ENCODE measurements at regions not wholly inside any gene's neighbourhood (a gene's known extent, or its start where the extent isn't known, plus 50 kb on each side); places are given as distances from the start of the nearest gene placed in this dataset.

DNA sequence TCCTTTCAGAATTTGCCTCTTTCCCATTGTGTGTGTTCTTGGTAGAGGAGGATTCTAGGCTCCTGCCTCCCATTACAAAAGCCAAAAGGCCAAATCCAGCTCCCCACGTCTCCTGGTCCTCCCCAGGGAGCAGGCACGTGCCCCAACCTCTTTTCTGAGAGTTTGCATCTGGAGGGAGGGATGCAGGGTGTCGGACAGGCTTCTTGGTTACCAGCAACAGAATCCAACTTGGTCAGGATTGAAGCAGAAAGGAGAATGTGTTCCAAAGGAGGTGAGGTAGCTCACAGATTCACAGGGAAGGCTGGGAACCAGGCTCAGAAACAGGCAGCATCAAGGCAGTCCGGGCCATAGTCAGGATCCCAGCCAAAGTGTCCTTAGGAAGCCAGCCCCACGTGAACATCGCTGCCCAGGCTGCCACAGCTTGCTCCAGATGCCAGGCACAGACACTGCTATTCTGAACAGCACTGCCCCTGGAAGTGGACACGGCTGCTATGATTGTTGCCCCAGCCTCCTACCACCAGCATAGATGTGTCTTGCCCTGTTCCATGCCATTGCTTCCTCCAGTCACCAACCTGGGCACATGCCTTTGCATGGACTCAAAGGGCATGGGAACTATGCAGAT is 264.2 kb upstream of the ZMIZ1 start:
- H3K27me3 Mint-ChIP-seq = peaks cover 7% of the 10 kb centered on the region
- no peak overlapping the region for H3K4me3 Mint-ChIP-seq
- ChIA-PET POLR2A (no interaction called here), CTCF (no interaction called here)
- no peaks in the 10 kb centered on the region for H3K36me3 Mint-ChIP-seq
- intact Hi-C loops (cut with micrococcal nuclease) = no loop called here
- H3K4me1 Mint-ChIP-seq (ENCODE audit: low read depth) = no peaks in the 10 kb centered on the region
- no peak overlapping the region for H3K27ac Mint-ChIP-seq
- no peak for DNase-seq
- H3K9me3 Mint-ChIP-seq = no peaks in the 10 kb centered on the region

DNA sequence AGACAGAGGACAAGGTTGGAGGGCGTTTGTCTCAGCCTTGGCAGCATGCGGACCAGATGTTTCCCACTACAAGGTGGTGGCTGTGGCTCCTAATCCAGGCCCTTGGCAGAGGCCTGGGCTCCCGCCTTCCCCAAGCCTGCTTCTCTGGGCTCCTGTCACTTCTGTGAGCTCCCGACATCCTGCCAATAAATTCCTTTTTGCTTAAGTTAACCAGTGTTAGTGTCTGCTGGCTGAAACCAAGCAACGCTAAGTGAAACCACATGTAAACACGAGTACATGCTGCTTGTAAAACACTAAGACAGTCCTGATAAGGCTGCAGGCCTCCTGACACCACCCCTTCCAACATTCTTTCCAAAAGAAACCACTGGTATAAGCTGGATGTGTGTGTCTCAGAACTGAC is 263.6 kb upstream of the ZMIZ1 start:
- peaks cover 7% of the 10 kb centered on the region for H3K27me3 Mint-ChIP-seq
- H3K4me1 Mint-ChIP-seq (ENCODE audit: low read depth) = no peaks in the 10 kb centered on the region

DNA sequence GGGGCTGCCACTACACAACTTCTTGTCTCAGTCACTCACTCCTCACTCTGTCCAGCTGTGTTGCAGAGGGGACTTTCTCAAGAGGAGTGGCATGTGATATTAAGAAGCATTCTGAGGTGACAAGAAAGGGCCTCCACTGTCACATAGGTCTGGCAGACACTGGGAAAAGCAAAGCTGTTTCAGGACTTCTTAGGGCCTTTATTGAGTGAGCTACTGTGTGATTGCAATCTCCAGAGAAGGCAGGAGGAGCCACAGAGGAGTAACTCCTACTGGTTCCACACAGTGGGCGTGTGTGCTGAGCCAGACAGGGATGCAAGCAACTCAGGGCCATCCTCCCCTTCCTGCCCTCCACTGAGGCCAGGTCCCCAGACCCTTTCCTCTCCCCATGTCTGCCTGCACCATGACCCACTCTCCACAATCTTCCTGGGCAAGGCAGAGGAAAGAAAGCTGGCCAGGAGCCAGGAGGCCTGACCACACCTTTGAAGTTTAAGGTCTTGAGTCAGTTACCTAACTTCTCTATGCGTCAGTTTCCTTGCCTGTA is 262.0 kb upstream of the ZMIZ1 start:
- intact Hi-C loops (cut with micrococcal nuclease) = no loop called here

More for the DNA sequence above, 263.6 kb upstream of the ZMIZ1 start:
- POLR2A ChIA-PET = no interaction called here
- no peak overlapping the region for H3K4me3 Mint-ChIP-seq
- CTCF ChIA-PET = no interaction called here
- H3K9me3 Mint-ChIP-seq = no peaks in the 10 kb centered on the region
- no peak for DNase-seq
- intact Hi-C loops (cut with micrococcal nuclease) = no loop called here
- H3K27ac Mint-ChIP-seq = no peak overlapping the region
- H3K36me3 Mint-ChIP-seq = no peaks in the 10 kb centered on the region

DNA sequence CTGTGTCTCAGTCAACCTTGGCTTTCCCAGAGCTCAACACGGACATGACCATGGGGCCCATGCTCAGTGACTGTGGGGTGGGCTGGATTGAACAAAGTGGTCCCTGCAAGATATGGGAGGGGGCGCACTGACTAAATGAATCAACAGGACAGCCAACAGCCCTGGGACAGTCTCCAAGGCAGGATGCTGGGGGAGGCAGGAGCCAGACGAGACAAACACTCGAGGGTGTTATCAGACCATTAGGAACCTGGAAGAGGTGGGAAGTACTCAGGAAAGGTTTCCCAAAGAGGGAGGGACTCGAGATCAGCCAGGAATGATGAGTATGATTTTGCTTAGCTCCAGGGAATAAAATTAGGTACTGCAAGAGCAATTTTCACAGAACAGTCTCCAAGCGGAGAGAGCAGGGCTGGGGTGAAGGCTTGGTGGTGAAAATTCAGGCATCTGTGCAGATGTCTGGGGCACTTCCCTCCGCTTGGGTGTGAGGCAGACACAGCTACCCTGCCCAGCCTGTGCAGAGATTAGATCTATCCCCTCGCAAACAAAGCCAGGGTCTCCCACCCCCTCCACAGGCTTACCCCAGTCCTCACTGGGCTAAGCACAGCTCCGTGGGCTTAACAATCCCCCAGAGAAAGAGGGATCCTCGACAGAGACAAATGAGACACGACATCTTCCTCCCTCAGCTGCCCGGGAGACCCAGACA is 261.1 kb upstream of the ZMIZ1 start:
- Mint-ChIP-seq H3K27ac (no peak overlapping the region), H3K4me3 (no peak overlapping the region), H3K27me3 (peaks cover 5% of the 10 kb centered on the region), H3K4me1 (ENCODE audit: low read depth) (no peaks in the 10 kb centered on the region), H3K9me3 (no peaks in the 10 kb centered on the region), H3K36me3 (no peaks in the 10 kb centered on the region)
- intact Hi-C loops (cut with micrococcal nuclease) = no loop called here
- CTCF ChIA-PET = no interaction called here
- no peak for DNase-seq
- POLR2A ChIA-PET = no interaction called here

More for the DNA sequence above, 262.0 kb upstream of the ZMIZ1 start:
- Mint-ChIP-seq H3K9me3 (no peaks in the 10 kb centered on the region), H3K4me1 (ENCODE audit: low read depth) (no peaks in the 10 kb centered on the region), H3K4me3 (no peak overlapping the region), H3K27ac (no peak overlapping the region), H3K36me3 (no peaks in the 10 kb centered on the region), H3K27me3 (peaks cover 3% of the 10 kb centered on the region)
- DNase-seq = no peak
- POLR2A ChIA-PET = no interaction called here
- CTCF ChIA-PET = no interaction called here

DNA sequence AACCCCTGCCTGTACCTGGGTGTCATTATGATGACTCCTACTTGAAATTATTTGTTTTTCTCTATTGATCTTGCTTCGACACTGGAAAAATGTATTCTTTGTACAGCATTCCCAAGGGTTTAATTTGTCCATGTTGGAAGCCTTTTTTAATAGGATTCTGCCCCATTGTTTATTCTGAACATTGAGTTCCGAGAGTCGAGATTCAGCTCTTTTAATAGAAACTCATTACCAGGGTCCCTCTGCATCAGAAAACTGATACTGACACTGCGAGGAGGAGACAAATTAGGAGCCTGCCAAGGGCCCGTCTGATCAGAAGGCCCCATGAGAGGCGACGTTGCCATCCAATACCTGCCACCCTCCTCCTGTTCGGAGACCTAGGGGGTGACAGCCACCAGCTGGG is 260.5 kb upstream of the ZMIZ1 start:
- no peaks in the 10 kb centered on the region for H3K4me1 Mint-ChIP-seq (ENCODE audit: low read depth)
- peaks cover 5% of the 10 kb centered on the region for H3K27me3 Mint-ChIP-seq
- H3K36me3 Mint-ChIP-seq = no peaks in the 10 kb centered on the region
- ChIA-PET CTCF (no interaction called here), POLR2A (no interaction called here)
- H3K9me3 Mint-ChIP-seq = no peaks in the 10 kb centered on the region
- no peak overlapping the region for H3K4me3 Mint-ChIP-seq
- no peak for DNase-seq
- H3K27ac Mint-ChIP-seq = no peak overlapping the region
- intact Hi-C loops (cut with micrococcal nuclease) = no loop called here

DNA sequence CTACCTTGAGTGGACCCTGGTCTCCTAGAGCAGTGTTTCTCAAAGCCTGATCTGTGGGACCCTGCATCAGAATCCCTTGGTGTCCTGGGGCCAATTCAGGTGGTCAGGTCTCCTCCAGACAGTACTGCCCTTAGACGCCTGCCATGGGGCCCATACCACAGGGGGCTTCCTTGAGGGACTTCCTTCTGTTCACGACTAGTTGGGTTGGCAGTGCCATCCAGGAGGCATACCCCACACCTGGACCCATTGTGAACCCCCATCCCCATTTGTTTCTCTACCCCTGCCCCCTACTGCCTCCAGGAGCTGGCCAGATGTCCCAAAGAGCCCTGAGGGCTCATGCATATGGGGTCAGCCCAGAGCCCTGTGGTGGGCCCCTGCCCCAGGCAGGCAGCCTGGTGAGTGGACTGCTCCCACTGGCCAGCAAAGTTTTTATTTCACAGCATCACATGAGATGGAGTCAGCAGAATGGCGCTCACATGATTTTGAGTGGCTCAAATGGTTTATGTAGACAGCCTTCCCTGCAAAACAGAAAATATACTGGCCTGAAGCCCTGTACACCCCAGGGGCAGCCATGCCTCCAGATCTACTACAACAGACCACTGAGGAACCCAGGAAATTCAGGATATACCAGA is 259.9 kb upstream of the ZMIZ1 start:
- Mint-ChIP-seq H3K36me3 (no peaks in the 10 kb centered on the region), H3K27ac (no peak overlapping the region), H3K9me3 (no peaks in the 10 kb centered on the region), H3K4me3 (no peak overlapping the region), H3K27me3 (peaks cover 8% of the 10 kb centered on the region), H3K4me1 (ENCODE audit: low read depth) (no peaks in the 10 kb centered on the region)
- ChIA-PET POLR2A (no interaction called here), CTCF (no interaction called here)
- intact Hi-C loops (cut with micrococcal nuclease) = no loop called here
- no peak for DNase-seq

DNA sequence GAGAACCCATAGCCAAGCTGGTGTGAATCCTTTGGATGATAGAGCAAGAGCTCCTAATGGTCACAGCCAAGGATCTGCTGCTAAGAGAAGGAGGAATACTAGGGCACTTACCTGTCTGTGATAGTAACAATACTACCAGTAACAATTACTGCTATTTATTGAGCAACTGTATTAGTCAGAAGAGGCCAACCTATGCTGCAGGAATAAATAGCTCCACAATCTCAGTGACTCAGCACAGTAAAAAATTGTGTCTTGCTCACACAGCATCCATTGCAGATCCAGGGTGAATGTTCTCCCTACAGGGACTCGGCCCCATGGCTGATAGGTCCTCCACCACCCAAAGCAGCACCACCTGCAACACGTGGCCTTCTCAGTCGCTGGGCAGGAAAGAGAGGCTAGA is 257.6 kb upstream of the ZMIZ1 start:
- Mint-ChIP-seq H3K36me3 (no peaks in the 10 kb centered on the region), H3K4me3 (no peak overlapping the region), H3K27me3 (peaks cover 9% of the 10 kb centered on the region), H3K27ac (no peak overlapping the region), H3K9me3 (no peaks in the 10 kb centered on the region), H3K4me1 (ENCODE audit: low read depth) (no peaks in the 10 kb centered on the region)
- intact Hi-C loops (cut with micrococcal nuclease) = no loop called here
- DNase-seq = no peak
- POLR2A ChIA-PET = no interaction called here
- CTCF ChIA-PET = interaction anchor here (1.5 kb wide), 1 partner anchor 385 kb away, joined by 5 read pairs; no protein-coding TSS in a partner anchor

DNA sequence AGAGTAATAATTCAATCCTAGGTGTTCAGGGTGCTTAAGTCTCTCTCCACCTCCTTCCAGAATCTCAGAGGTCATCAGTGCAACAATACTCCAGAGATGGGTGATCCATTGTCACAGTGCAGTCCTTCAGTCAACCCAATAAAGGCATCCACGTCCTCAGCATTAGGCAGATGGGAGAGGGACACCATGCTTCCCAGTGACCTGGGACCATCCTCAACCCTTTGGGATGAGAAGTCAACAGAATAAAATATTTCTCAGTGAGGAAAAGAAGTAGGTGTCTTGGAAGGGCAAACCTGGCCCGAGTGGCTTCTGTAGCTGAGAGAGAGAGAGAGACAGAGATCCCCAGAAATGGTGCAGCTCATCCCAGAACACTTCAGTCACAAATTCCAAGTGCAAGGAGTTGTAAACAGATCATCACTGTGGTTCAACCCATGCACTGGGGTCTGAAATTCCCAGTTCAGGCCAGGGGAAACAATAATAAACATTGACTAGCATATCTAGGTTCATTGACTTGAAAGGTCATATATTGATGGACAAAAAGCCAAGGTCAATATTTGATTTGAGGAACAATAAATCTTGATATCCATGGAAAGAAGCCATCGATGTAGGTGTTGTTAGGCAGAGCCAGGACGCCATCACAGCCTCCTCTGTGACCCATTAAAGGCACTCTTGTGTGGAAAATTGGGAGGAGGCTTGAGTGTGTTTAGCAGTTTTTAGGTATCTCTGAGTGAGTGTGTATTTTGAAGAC is 256.0 kb upstream of the ZMIZ1 start:
- POLR2A ChIA-PET = no interaction called here

DNA sequence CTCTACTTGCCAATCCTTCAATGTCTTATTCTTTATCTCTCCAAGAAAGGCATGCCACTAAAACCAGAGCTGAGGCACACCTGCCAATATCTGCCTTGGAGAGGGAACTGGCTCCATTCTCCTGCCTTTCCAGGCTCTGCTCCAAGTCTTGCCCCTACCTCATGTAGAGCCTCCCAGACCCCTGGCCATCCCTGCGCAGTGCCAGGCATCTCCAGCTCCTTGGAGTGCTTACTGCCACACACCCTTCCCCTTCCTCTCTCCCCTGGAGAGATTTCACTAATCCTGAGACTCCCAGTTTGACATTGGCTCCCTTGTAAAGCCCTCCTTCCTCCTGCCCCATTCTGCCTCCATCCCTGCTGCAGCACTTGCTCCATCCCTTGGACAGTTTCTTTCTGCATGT is 255.2 kb upstream of the ZMIZ1 start:
- no peak overlapping the region for H3K27ac Mint-ChIP-seq
- ChIA-PET CTCF (no interaction called here), POLR2A (no interaction called here)
- H3K9me3 Mint-ChIP-seq = no peaks in the 10 kb centered on the region
- H3K4me3 Mint-ChIP-seq = no peak overlapping the region
- DNase-seq = no peak
- no peaks in the 10 kb centered on the region for H3K4me1 Mint-ChIP-seq (ENCODE audit: low read depth)
- H3K27me3 Mint-ChIP-seq = peaks cover 6% of the 10 kb centered on the region
- H3K36me3 Mint-ChIP-seq = no peaks in the 10 kb centered on the region
- intact Hi-C loops (cut with micrococcal nuclease) = no loop called here

More for the DNA sequence above, 256.0 kb upstream of the ZMIZ1 start:
- DNase-seq = no peak
- H3K9me3 Mint-ChIP-seq = no peaks in the 10 kb centered on the region
- no peak overlapping the region for H3K27ac Mint-ChIP-seq
- peaks cover 9% of the 10 kb centered on the region for H3K27me3 Mint-ChIP-seq
- no peak overlapping the region for H3K4me3 Mint-ChIP-seq
- intact Hi-C loops (cut with micrococcal nuclease) = no loop called here
- CTCF ChIA-PET = no interaction called here
- no peaks in the 10 kb centered on the region for H3K36me3 Mint-ChIP-seq
- no peaks in the 10 kb centered on the region for H3K4me1 Mint-ChIP-seq (ENCODE audit: low read depth)

DNA sequence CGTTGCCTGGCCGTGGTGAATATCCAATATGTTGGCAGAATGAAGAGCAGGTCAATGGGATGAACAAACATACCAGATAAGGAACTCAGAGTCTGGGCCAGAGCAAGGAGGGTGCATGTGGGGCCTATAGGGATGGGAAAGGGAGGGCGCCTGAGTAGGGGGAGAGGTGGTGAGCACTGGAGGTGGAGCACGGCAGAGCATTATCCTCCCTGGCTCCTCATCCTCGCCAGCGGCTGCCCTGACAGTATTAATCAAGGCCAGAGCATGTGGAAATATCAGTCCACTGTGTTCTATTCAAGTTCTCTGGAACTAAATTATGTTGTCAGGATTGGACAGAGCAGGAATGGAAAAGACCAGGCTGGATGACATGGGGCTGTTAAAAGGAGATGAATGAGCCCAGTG is 254.8 kb upstream of the ZMIZ1 start:
- intact Hi-C loops (cut with micrococcal nuclease) = no loop called here
- Mint-ChIP-seq H3K4me1 (ENCODE audit: low read depth) (no peaks in the 10 kb centered on the region), H3K27ac (no peak overlapping the region), H3K4me3 (no peak overlapping the region), H3K36me3 (no peaks in the 10 kb centered on the region), H3K27me3 (peaks cover 6% of the 10 kb centered on the region), H3K9me3 (no peaks in the 10 kb centered on the region)
- CTCF ChIA-PET = no interaction called here
- POLR2A ChIA-PET = no interaction called here
- DNase-seq = no peak

DNA sequence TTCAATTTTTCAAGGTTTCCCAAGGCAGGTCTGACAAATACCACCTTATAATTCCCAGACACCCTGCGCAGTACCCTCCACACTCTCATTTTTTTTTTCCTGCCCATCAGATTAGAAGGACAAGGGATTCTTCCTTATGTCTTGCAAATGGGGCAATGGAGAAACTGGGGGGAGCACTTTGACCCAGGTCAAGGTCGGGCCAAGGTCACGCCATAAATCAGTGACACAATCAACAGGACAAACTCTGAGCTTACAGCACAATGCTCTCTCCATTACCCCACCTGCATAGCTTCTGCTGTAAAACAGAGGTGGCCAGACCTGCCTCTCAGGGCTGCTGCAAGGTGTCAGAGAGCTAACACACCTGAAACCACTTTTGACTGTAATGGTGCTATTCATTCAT is 254.4 kb upstream of the ZMIZ1 start:
- Mint-ChIP-seq H3K4me1 (ENCODE audit: low read depth) (no peaks in the 10 kb centered on the region), H3K4me3 (no peak overlapping the region)
- intact Hi-C loops (cut with micrococcal nuclease) = no loop called here

DNA sequence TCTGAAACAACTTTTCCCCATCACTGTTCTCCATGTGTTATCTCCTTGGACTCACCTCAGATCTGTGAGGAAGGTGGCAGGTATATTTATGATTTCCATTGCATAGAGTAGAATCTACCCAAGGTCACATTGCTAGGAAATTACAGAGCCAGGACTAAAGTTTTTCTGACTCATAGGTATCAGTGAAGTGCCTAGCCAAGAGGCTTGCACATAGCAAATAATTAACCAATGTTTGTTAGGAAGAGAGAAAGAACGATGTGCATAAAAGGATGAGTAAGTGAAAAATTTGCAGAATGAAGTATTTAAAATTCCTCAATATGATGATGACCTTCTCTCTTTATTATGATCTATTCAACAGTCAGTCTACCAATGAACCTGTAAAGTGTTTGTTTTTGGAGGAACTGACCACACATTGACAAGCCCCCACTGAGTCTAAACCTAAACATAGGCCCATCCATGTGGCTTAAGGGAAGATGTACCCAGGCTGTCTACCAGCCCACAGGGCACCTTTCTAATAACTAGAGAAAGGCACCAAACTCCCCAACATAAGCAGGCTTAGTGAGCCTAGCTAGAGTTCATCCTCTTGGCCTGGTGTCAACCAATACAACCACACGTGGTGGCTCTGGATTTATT is 252.9 kb upstream of the ZMIZ1 start:
- no peak overlapping the region for H3K4me3 Mint-ChIP-seq
- DNase-seq = no peak
- no peaks in the 10 kb centered on the region for H3K4me1 Mint-ChIP-seq (ENCODE audit: low read depth)
- no peaks in the 10 kb centered on the region for H3K36me3 Mint-ChIP-seq
- H3K27ac Mint-ChIP-seq = no peak overlapping the region
- intact Hi-C loops (cut with micrococcal nuclease) = no loop called here
- H3K27me3 Mint-ChIP-seq = peaks cover 6% of the 10 kb centered on the region
- H3K9me3 Mint-ChIP-seq = no peaks in the 10 kb centered on the region
- POLR2A ChIA-PET = no interaction called here
- CTCF ChIA-PET = no interaction called here

More for the DNA sequence above, 254.4 kb upstream of the ZMIZ1 start:
- H3K9me3 Mint-ChIP-seq = no peaks in the 10 kb centered on the region
- H3K36me3 Mint-ChIP-seq = no peaks in the 10 kb centered on the region
- no peak overlapping the region for H3K27ac Mint-ChIP-seq
- DNase-seq = no peak
- H3K27me3 Mint-ChIP-seq = peaks cover 6% of the 10 kb centered on the region
- CTCF ChIA-PET = no interaction called here
- POLR2A ChIA-PET = no interaction called here
